Nephron progenitor cell (in vitro differentiated cells): ENCODE measurements at regions not wholly inside any gene's neighbourhood (a gene's known extent, or its start where the extent isn't known, plus 50 kb on each side); places are given as distances from the start of the nearest gene placed in this dataset.

Source experiments
- DNase-seq: peaks from one replicate; pipeline ENCODE4 v3.0.0; 2021
- H3K27ac Mint-ChIP-seq: 2 replicates; pipeline ENCODE4 v1.8.0; 2021; ENCODE audit warnings: mild to moderate bottlenecking, moderate library complexity, mixed read lengths
- H3K27me3 Mint-ChIP-seq: 2 replicates; pipeline ENCODE4 v1.8.0; 2021; ENCODE audit warnings: mild to moderate bottlenecking, low read depth, mixed read lengths; ENCODE audit not compliant: poor library complexity
- H3K36me3 Mint-ChIP-seq: 2 replicates; pipeline ENCODE4 v1.8.0; 2021; ENCODE audit warnings: low read depth, mixed read lengths
- H3K4me1 Mint-ChIP-seq: 2 replicates; pipeline ENCODE4 v1.8.0; 2021; ENCODE audit warnings: mixed read lengths
- H3K4me3 Mint-ChIP-seq: 2 replicates; pipeline ENCODE4 v1.8.0; 2021; ENCODE audit warnings: mild to moderate bottlenecking, moderate library complexity, mixed read lengths
- H3K9me3 Mint-ChIP-seq: 2 replicates; pipeline ENCODE4 v1.8.0; 2021; ENCODE audit warnings: mild to moderate bottlenecking, moderate library complexity, mixed read lengths
- TF ChIP-seq, protein P1 (sequence below): fragments of 200-600 bp; sonication (generic); IDR thresholded peaks from 2 replicates; pipeline ENCODE4 v1.5.0; 2021; ENCODE audit warnings: antibody characterized with exemption

DNA sequence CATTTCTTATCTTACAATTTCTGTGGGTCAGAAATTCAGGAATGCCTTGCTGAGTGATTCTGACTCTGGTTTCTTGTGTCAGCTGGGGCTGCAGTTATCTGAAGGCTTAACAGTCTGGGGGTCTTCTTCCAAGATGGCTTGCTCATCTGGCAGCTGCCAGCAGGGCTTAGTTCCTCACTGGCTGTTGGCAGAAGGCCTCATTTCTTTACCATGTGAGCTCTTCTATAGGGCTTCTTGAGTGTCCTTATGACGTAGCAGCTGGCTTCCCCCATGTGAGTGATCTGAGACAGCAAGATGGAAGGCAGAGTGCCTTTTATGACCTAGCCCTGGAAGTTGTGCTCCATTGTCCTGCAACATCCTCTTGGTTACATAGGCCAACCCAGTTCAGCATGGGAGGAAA, 82.0 kb upstream of the PDZRN3 start:
- no peaks in the 10 kb centered on the region for H3K36me3 Mint-ChIP-seq

DNA sequence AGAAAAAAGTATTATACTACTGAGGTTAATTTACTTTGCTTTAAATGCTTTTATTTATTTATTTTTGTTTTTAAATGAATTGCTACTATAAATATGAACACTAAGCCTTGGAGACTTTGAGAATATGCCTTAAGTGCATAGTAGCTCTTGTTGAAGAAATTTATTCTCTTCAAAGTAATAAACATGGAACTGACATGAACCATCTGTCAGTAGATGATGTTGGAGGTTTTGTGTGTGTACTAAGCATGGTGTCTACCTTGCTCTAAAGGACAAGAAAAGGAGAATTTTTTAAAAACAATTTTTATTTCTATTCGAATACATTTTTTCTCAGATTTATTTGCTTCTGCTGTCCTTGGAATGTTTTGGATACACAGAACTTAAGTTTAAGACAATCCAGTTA, 81.1 kb upstream of the PDZRN3 start:
- H3K4me1 Mint-ChIP-seq = peaks cover 33% of the 10 kb centered on the region
- no peak overlapping the region for H3K27ac Mint-ChIP-seq
- H3K36me3 Mint-ChIP-seq = no peaks in the 10 kb centered on the region
- H3K27me3 Mint-ChIP-seq = peaks cover 5% of the 10 kb centered on the region
- H3K9me3 Mint-ChIP-seq = no peaks in the 10 kb centered on the region
- TF ChIP-seq, protein P1, sequence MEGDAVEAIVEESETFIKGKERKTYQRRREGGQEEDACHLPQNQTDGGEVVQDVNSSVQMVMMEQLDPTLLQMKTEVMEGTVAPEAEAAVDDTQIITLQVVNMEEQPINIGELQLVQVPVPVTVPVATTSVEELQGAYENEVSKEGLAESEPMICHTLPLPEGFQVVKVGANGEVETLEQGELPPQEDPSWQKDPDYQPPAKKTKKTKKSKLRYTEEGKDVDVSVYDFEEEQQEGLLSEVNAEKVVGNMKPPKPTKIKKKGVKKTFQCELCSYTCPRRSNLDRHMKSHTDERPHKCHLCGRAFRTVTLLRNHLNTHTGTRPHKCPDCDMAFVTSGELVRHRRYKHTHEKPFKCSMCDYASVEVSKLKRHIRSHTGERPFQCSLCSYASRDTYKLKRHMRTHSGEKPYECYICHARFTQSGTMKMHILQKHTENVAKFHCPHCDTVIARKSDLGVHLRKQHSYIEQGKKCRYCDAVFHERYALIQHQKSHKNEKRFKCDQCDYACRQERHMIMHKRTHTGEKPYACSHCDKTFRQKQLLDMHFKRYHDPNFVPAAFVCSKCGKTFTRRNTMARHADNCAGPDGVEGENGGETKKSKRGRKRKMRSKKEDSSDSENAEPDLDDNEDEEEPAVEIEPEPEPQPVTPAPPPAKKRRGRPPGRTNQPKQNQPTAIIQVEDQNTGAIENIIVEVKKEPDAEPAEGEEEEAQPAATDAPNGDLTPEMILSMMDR = no peak
- DNase-seq = no peak
- no peak overlapping the region for H3K4me3 Mint-ChIP-seq

More for the DNA sequence above, 82.0 kb upstream of the PDZRN3 start:
- no peak for DNase-seq
- peak overlapping the region; percentile 46 for H3K27ac Mint-ChIP-seq
- H3K9me3 Mint-ChIP-seq = no peaks in the 10 kb centered on the region
- H3K4me1 Mint-ChIP-seq = peaks cover 33% of the 10 kb centered on the region
- TF ChIP-seq, protein P1 = no peak
- H3K4me3 Mint-ChIP-seq = no peak overlapping the region
- H3K27me3 Mint-ChIP-seq = peaks cover 5% of the 10 kb centered on the region

DNA sequence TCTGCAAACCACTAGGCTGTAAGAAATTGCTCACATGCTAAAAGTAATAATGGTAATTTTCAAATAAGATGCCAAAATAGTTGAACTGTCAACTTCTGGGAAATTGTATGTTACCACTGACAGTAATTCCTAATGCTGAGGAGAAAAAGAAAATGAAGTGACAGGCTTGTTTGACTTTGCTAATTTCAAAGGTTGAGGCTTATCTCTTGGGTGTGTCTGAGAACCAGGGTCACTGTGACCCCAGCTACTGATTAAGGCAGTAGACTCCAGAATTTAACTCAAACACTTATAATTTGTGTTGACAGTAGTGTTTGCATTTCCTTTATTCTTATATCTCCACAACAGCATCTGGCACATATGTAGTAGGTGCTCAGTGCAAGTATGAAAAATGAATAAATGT, 74.6 kb upstream of the PDZRN3 start:
- TF ChIP-seq, protein P1 = no peak
- peaks cover 8% of the 10 kb centered on the region for H3K4me1 Mint-ChIP-seq
- DNase-seq = no peak
- H3K9me3 Mint-ChIP-seq = peaks cover 5% of the 10 kb centered on the region
- H3K27me3 Mint-ChIP-seq = no peaks in the 10 kb centered on the region
- H3K27ac Mint-ChIP-seq = no peak overlapping the region
- H3K4me3 Mint-ChIP-seq = no peak overlapping the region
- H3K36me3 Mint-ChIP-seq = no peaks in the 10 kb centered on the region

DNA sequence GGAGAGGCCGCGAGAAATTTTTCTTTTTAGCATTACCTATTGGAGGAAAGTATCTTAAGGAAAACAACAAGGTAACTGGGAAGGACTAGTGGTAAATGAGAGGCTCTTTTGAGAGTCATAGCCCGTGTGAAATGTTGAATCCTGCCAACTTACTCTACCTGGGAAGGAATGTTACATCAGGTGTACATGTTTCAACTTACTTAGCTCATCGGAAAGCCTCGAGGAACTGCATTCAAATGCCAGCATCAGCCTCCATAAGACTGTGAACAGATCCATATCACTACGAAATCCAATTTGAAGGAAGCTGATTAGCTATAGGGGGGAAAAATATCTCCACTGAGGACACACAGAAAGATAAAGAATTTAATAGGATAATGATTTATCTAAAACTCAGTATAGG, 72.3 kb upstream of the PDZRN3 start:
- no peak overlapping the region for H3K4me3 Mint-ChIP-seq
- TF ChIP-seq, protein P1 = no peak
- peaks cover 12% of the 10 kb centered on the region for H3K9me3 Mint-ChIP-seq
- no peaks in the 10 kb centered on the region for H3K27me3 Mint-ChIP-seq
- H3K4me1 Mint-ChIP-seq = peaks cover 12% of the 10 kb centered on the region
- H3K36me3 Mint-ChIP-seq = no peaks in the 10 kb centered on the region
- DNase-seq = no peak
- H3K27ac Mint-ChIP-seq = no peak overlapping the region

DNA sequence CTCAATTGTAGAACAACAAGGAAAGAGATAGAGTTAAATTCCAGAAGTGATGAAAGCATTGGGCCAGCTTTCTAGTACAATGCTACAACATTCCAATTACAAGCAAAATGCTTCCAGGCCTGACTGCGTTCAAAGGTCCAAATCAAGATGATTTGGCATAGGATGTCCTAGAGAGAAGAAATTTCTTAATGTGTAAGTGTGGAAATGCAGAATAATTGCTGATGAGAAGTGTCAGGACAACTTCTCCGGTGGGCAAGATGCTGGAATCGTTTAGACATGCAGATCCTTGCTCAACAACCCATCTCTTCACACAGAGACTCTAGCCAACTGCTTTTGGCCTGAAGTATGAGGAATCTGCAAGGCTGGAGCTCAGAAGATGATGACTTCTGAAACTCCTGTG, 71.1 kb upstream of the PDZRN3 start:
- Mint-ChIP-seq H3K4me1 (peaks cover 12% of the 10 kb centered on the region), H3K27me3 (no peaks in the 10 kb centered on the region), H3K4me3 (no peak overlapping the region), H3K36me3 (no peaks in the 10 kb centered on the region), H3K9me3 (peaks cover 12% of the 10 kb centered on the region), H3K27ac (no peak overlapping the region)
- DNase-seq = no peak
- TF ChIP-seq, protein P1 = no peak

DNA sequence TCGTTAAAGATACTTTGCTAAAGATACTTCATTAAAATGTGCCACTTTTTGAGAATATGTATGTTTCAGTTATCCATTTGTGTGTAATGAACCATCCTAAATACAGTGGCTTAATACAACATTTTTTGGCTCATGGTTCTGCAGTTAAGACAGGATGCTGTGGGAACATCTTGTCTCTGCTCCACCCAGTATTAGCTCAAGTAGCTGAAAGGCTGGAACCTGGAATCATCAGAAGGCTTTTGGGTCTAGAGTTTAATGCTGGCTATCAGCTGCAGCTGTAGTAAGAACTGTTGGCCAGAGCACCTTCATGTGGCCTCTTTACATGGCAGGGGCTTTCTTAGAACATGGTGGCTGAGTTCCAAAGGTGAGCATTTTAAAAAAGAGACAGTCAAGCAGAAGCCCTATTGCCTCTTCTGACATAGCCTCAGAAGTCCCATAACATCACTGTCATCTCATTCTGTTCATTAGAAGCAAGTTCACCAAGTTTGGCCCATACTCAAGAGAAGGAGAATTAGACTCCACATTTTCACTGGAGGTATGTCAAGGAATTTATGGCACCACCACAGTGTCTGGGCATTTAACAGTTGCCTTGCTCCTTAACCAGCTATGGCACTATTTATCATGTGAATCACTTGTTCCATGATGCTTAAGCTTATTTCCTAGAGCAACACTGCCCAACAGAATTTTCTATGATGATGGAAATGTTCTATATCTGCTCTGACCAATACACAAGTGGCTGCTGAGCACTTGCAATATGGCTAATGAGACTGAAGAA, 70.4 kb upstream of the PDZRN3 start:
- Mint-ChIP-seq H3K4me3 (no peak overlapping the region), H3K27me3 (no peaks in the 10 kb centered on the region), H3K36me3 (no peaks in the 10 kb centered on the region), H3K27ac (no peak overlapping the region), H3K9me3 (peaks cover 12% of the 10 kb centered on the region), H3K4me1 (peaks cover 12% of the 10 kb centered on the region)
- no peak for DNase-seq
- TF ChIP-seq, protein P1 = no peak
